ENCODE measurements at regions not wholly inside any gene's neighbourhood (a gene's known extent, or its start where the extent isn't known, plus 50 kb on each side); places are given as distances from the start of the nearest gene placed in this dataset.

GRCh38 chr9:20208226-20208625 is 414.1 kb downstream of the MLLT3 start:
- Histone ChIP-seq H3K79me2 (ENCODE audit: insufficient read depth, low read length) (no peaks in the 10 kb centered on the region), H3F3A (ENCODE audit: insufficient read depth, low read length) (no peaks in the 10 kb centered on the region), H3K4me3 (ENCODE audit: low read depth, low read length, poor library complexity, severe bottlenecking) (no peak overlapping the region), H3K4me1 (ENCODE audit: insufficient read depth, low read length, severe bottlenecking) (no peaks in the 10 kb centered on the region), H3K27me3 (ENCODE audit: insufficient read depth, low read length) (no peaks in the 10 kb centered on the region), H3K9ac (ENCODE audit: low read length) (no peak overlapping the region), H3K9me2 (ENCODE audit: low read depth, low read length) (no peaks in the 10 kb centered on the region), H3K9me3 (ENCODE audit: low read length) (no peaks in the 10 kb centered on the region), H3K36me3 (ENCODE audit: insufficient read depth, low read length) (no peaks in the 10 kb centered on the region), H4K20me1 (ENCODE audit: insufficient read depth, low read length) (no peaks in the 10 kb centered on the region), H2AFZ (ENCODE audit: low read length) (no peak overlapping the region), H3K27ac (ENCODE audit: low read depth, low read length, poor library complexity, severe bottlenecking) (no peak overlapping the region), H3K4me2 (ENCODE audit: low read length) (no peak overlapping the region)
- no peak for TF ChIP-seq CTCF (IDR thresholded peaks at IDR 0.05; ENCODE audit: low read length)
- TF ChIP-seq EZH2 (IDR thresholded peaks at IDR 0.05; ENCODE audit: borderline replicate concordance, low read length) = no peak

GRCh38 chr9:20207176-20207575 is 415.1 kb downstream of the MLLT3 start:
- no peak overlapping the region for H3K4me3 ChIP-seq (ENCODE audit: low read depth, low read length, poor library complexity, severe bottlenecking)
- H3K4me2 ChIP-seq (ENCODE audit: low read length) = no peak overlapping the region
- no peaks in the 10 kb centered on the region for H3K9me3 ChIP-seq (ENCODE audit: low read length)
- no peak overlapping the region for H3K9ac ChIP-seq (ENCODE audit: low read length)
- H3K36me3 ChIP-seq (ENCODE audit: insufficient read depth, low read length) = no peaks in the 10 kb centered on the region
- no peaks in the 10 kb centered on the region for H3K27me3 ChIP-seq (ENCODE audit: insufficient read depth, low read length)
- TF ChIP-seq CTCF (IDR thresholded peaks at IDR 0.05; ENCODE audit: low read length) (no peak), EZH2 (IDR thresholded peaks at IDR 0.05; ENCODE audit: borderline replicate concordance, low read length) (no peak)
- H3K9me2 ChIP-seq (ENCODE audit: low read depth, low read length) = no peaks in the 10 kb centered on the region
- no peaks in the 10 kb centered on the region for H3K4me1 ChIP-seq (ENCODE audit: insufficient read depth, low read length, severe bottlenecking)
- no peaks in the 10 kb centered on the region for H3K79me2 ChIP-seq (ENCODE audit: insufficient read depth, low read length)
- no peaks in the 10 kb centered on the region for H3F3A ChIP-seq (ENCODE audit: insufficient read depth, low read length)
- no peaks in the 10 kb centered on the region for H4K20me1 ChIP-seq (ENCODE audit: insufficient read depth, low read length)
- H3K27ac ChIP-seq (ENCODE audit: low read depth, low read length, poor library complexity, severe bottlenecking) = no peak overlapping the region
- no peak overlapping the region for H2AFZ ChIP-seq (ENCODE audit: low read length)

- Histone ChIP-seq H4K20me1 (ENCODE audit: insufficient read depth, low read length) (no peaks in the 10 kb centered on the region), H3K9me2 (ENCODE audit: low read depth, low read length) (no peaks in the 10 kb centered on the region), H3K4me2 (ENCODE audit: low read length) (no peak overlapping the region), H3K9me3 (ENCODE audit: low read length) (no peaks in the 10 kb centered on the region), H3K4me3 (ENCODE audit: low read depth, low read length, poor library complexity, severe bottlenecking) (no peak overlapping the region), H3F3A (ENCODE audit: insufficient read depth, low read length) (no peaks in the 10 kb centered on the region), H3K36me3 (ENCODE audit: insufficient read depth, low read length) (no peaks in the 10 kb centered on the region), H3K27me3 (ENCODE audit: insufficient read depth, low read length) (no peaks in the 10 kb centered on the region), H3K79me2 (ENCODE audit: insufficient read depth, low read length) (no peaks in the 10 kb centered on the region), H3K4me1 (ENCODE audit: insufficient read depth, low read length, severe bottlenecking) (no peaks in the 10 kb centered on the region), H3K9ac (ENCODE audit: low read length) (no peak overlapping the region), H2AFZ (ENCODE audit: low read length) (no peak overlapping the region), H3K27ac (ENCODE audit: low read depth, low read length, poor library complexity, severe bottlenecking) (no peak overlapping the region)
- TF ChIP-seq CTCF (IDR thresholded peaks at IDR 0.05; ENCODE audit: low read length) (no peak), EZH2 (IDR thresholded peaks at IDR 0.05; ENCODE audit: borderline replicate concordance, low read length) (no peak)
Measured at GRCh38 chr9:20205821-20206220, 416.5 kb downstream of the MLLT3 start.
